ENCODE measurements at regions not wholly inside any gene's neighbourhood (a gene's known extent, or its start where the extent isn't known, plus 50 kb on each side); places are given as distances from the start of the nearest gene placed in this dataset.

- intact Hi-C loops (cut with micrococcal nuclease; ENCODE audit: unreplicated experiment) (no loop called here), in situ Hi-C loops (cut with MboI) (no loop called here)
- H3K4me3 ChIP-seq, result no peak overlapping the region
- H3K9me3 ChIP-seq (replicated peaks; ENCODE audit: control insufficient read depth, insufficient read depth, low read length), result no peaks in the 10 kb centered on the region
- no peaks in the 10 kb centered on the region for H3K36me3 ChIP-seq (ENCODE audit: control insufficient read depth in 2 of 2, insufficient read depth in 2 of 2, low read length in 1 of 2)
- no peak overlapping the region for H2AFZ ChIP-seq (ENCODE audit: control insufficient read depth, low read depth, low read length)
- no peak for ATAC-seq
- no peaks in the 10 kb centered on the region for H3K4me1 ChIP-seq (ENCODE audit: control insufficient read depth, insufficient read depth, low read length)
- WGBS (ENCODE audit: insufficient coverage, insufficient replicate concordance, low lambda C conversion rate, missing lambda C conversion rate), result 55% methylated on average over 5 of the region's 5 CpGs
- BruUV-seq (replicated peaks), result no TSS peak
- no peak overlapping the region for H3K27ac ChIP-seq (ENCODE audit: control insufficient read depth, insufficient read depth)
- no peak for TF ChIP-seq RCOR1 (conservative IDR thresholded peaks at IDR 0.05; ENCODE audit: low read depth, low read length)
- no peak for TF ChIP-seq PRDM15 (CRISPR knock-in tag; IDR thresholded peaks at IDR 0.05)
- TF ChIP-seq YBX1 (IDR thresholded peaks at IDR 0.05), result no peak
- no peak for TF ChIP-seq IRF5 (IDR thresholded peaks at IDR 0.05; ENCODE audit: borderline replicate concordance)
- TF ChIP-seq CTCF (IDR thresholded peaks at IDR 0.05 in 2 of 3, conservative IDR thresholded peaks at IDR 0.05 in 1 of 3; ENCODE audit: control insufficient read depth in 2 of 3, extremely low read depth in 1 of 3, insufficient read depth in 1 of 3, low read depth in 3 of 3, low read length in 3 of 3), result no peak
- no peak for TF ChIP-seq MYB (IDR thresholded peaks at IDR 0.05; ENCODE audit: borderline replicate concordance, low read depth, low read length)
- TF ChIP-seq NFIC (IDR thresholded peaks at IDR 0.05; ENCODE audit: low read depth, low read length), result no peak
- no peak for TF ChIP-seq RELA (IDR thresholded peaks at IDR 0.05; ENCODE audit: borderline replicate concordance, partially characterized antibody)
- no peak for TF ChIP-seq E2F4 (IDR thresholded peaks at IDR 0.05; ENCODE audit: low read depth, low read length)
- TF ChIP-seq SMAD5 (IDR thresholded peaks at IDR 0.05; ENCODE audit: low read depth), result no peak
- TF ChIP-seq MLLT1 (IDR thresholded peaks at IDR 0.05), result no peak
- TF ChIP-seq ELK1 (IDR thresholded peaks at IDR 0.05; ENCODE audit: low read depth, low read length), result no peak
- ChIA-PET POLR2A (no interaction called here), CTCF (no interaction called here), RAD21 (ENCODE audit: unreplicated experiment) (no interaction called here), SMC1A (ENCODE audit: uncharacterized antibody, unreplicated experiment) (no interaction called here)
- H4K20me1 ChIP-seq (ENCODE audit: control insufficient read depth, insufficient read depth), result no peaks in the 10 kb centered on the region
- peaks cover 2 to 9% of the 10 kb centered on the region in 2 experiments for H3K27me3 ChIP-seq (replicated peaks in 1 of 2; ENCODE audit: control insufficient read depth in 2 of 2, insufficient read depth in 2 of 2, low read length in 1 of 2)
- no peak overlapping the region for H3K4me2 ChIP-seq (ENCODE audit: control insufficient read depth, insufficient read depth)
- FAIRE-seq, result no peak
- no peak overlapping the region for H3K9ac ChIP-seq (ENCODE audit: control insufficient read depth, insufficient read depth, low read length)
- DNase-seq (ENCODE audit: low read depth, low spot score), result no peak
- H3K79me2 ChIP-seq (ENCODE audit: control insufficient read depth, insufficient read depth, low read length), result no peaks in the 10 kb centered on the region
These were observed 420.5 kb upstream of the NAALADL2 start for GRCh38 chr3:174438501-174439145.
